IMR-90 (cell line): ENCODE measurements at regions not wholly inside any gene's neighbourhood (a gene's known extent, or its start where the extent isn't known, plus 50 kb on each side); places are given as distances from the start of the nearest gene placed in this dataset.

Experiments
- ATAC-seq: fragments of 200-7000 bp; cut with Tn5 transposase; 2 replicates; pipeline ENCODE4 v1.9.1; 2020; ENCODE audit warnings: low read depth, mild to moderate bottlenecking, moderate library complexity
- BruUV-seq: library from RNA; stranded (reverse); fragments of 400-500 nt; replicated peaks from 2 replicates; lab custom pipeline; 2021; lab: Mats Ljungman, UMichigan
- CTCF ChIA-PET: fragments of 300-600 bp; formaldehyde crosslinking; extraction: SDS; loops from one replicate; lab custom pipeline; 2021; ENCODE audit warnings: antibody characterized with exemption; lab: Yijun Ruan, JAX
- POLR2A ChIA-PET: fragments of 300-600 bp; sonication (Branson Sonifier 250); formaldehyde crosslinking; loops from one replicate; lab custom pipeline; 2022; ENCODE audit warnings: antibody characterized with exemption; ENCODE audit not compliant: unreplicated experiment; lab: Charles Lee
- DNase-seq: peaks from one replicate; pipeline ENCODE4 v3.0.0; 2013
- H2AFZ ChIP-seq: replicated peaks from 2 replicates; pipeline ENCODE3; 2013; ENCODE audit warnings: low read length, mild to moderate bottlenecking; ENCODE audit not compliant: poor library complexity
- H2AK5ac ChIP-seq: 2 replicates; pipeline ENCODE4 v1.6.1; 2013; ENCODE audit warnings: low read depth, low read length, inconsistent platforms
- H2AK9ac ChIP-seq: replicated peaks from 2 replicates; pipeline ENCODE3; 2013; ENCODE audit warnings: mild to moderate bottlenecking, low read depth, low read length, moderate library complexity; ENCODE audit not compliant: poor library complexity
- H2BK120ac ChIP-seq: 2 replicates; pipeline ENCODE4 v1.6.1; 2013; ENCODE audit warnings: low read depth, low read length, inconsistent platforms
- H2BK15ac ChIP-seq: 3 replicates; pipeline ENCODE4 v1.6.1; 2013; ENCODE audit warnings: low read depth, low read length, inconsistent platforms
- H2BK20ac ChIP-seq: 2 replicates; pipeline ENCODE4 v1.6.1; 2013; ENCODE audit warnings: low read depth, mild to moderate bottlenecking, inconsistent platforms, low read length, moderate library complexity
- H2BK5ac ChIP-seq: 2 replicates; pipeline ENCODE4 v1.6.1; 2013; ENCODE audit warnings: mild to moderate bottlenecking, low read depth, low read length, inconsistent platforms; ENCODE audit not compliant: poor library complexity, severe bottlenecking
- H3K14ac ChIP-seq: replicated peaks from 2 replicates; pipeline ENCODE4 v1.6.1; 2013; ENCODE audit warnings: low read depth, low read length, inconsistent platforms
- H3K18ac ChIP-seq: 2 replicates; pipeline ENCODE4 v1.6.1; 2013; ENCODE audit warnings: low read depth, low read length, control low read depth
- H3K23ac ChIP-seq: 2 replicates; pipeline ENCODE4 v1.6.1; 2013; ENCODE audit warnings: low read depth, low read length, inconsistent platforms
- H3K27ac ChIP-seq: 2 replicates; pipeline ENCODE4 v1.5.1; 2013; ENCODE audit warnings: mild to moderate bottlenecking, control low read depth, low read length; ENCODE audit not compliant: insufficient read depth
- H3K27me3 ChIP-seq: 2 replicates; pipeline ENCODE4 v1.6.1; 2013; ENCODE audit warnings: low read length; ENCODE audit not compliant: control insufficient read depth, insufficient read depth
- H3K36me3 ChIP-seq: 2 replicates; pipeline ENCODE4 v1.6.1; 2013; ENCODE audit warnings: low read length, mixed read lengths; ENCODE audit not compliant: control insufficient read depth, insufficient read depth
- H3K4ac ChIP-seq: 2 replicates; pipeline ENCODE4 v1.6.1; 2013; ENCODE audit warnings: low read depth, low read length, inconsistent platforms
- H3K4me1 ChIP-seq: 2 replicates; pipeline ENCODE4 v1.6.1; 2013; ENCODE audit warnings: low read length, mixed read lengths; ENCODE audit not compliant: control insufficient read depth, insufficient read depth
- H3K4me2 ChIP-seq: 2 replicates; pipeline ENCODE4 v1.6.1; 2013; ENCODE audit warnings: low read depth, mild to moderate bottlenecking, control low read depth, low read length, moderate library complexity
- H3K4me3 ChIP-seq: 2 replicates; pipeline ENCODE4 v1.5.1; 2013; ENCODE audit warnings: low read depth, mild to moderate bottlenecking, control low read depth, low read length, moderate library complexity; ENCODE audit not compliant: insufficient read depth
- H3K56ac ChIP-seq: 2 replicates; pipeline ENCODE4 v1.6.1; 2013; ENCODE audit warnings: low read length, inconsistent platforms; ENCODE audit not compliant: insufficient read depth; ENCODE audit errors: extremely low read depth
- H3K79me1 ChIP-seq, 2 experiments: 2 replicates each; pipeline ENCODE4 v1.6.1; 2013; ENCODE audit warnings: low read length in 2 of 2, inconsistent platforms in 1 of 2, low read depth in 1 of 2
- H3K9ac ChIP-seq: 2 replicates; pipeline ENCODE4 v1.6.1; 2013; ENCODE audit warnings: low read depth, low read length, control low read depth
- H3K9me1 ChIP-seq: 2 replicates; pipeline ENCODE4 v1.6.1; 2013; ENCODE audit warnings: low read length, inconsistent platforms; ENCODE audit not compliant: insufficient read depth
- H3K9me3 ChIP-seq: 2 replicates; pipeline ENCODE4 v1.6.1; 2013; ENCODE audit warnings: low read length; ENCODE audit not compliant: control insufficient read depth, insufficient read depth
- H4K20me1 ChIP-seq: 2 replicates; pipeline ENCODE4 v1.6.1; 2013; ENCODE audit warnings: low read length, inconsistent platforms; ENCODE audit not compliant: insufficient read depth
- H4K5ac ChIP-seq: 2 replicates; pipeline ENCODE4 v1.6.1; 2013; ENCODE audit warnings: mild to moderate bottlenecking, low read depth, low read length, control low read depth
- H4K8ac ChIP-seq, 2 experiments: 2 replicates each; pipeline ENCODE4 v1.6.1; 2013; ENCODE audit warnings: low read depth in 2 of 2, low read length in 2 of 2, control low read depth in 1 of 2, inconsistent platforms in 1 of 2
- H4K91ac ChIP-seq: 2 replicates; pipeline ENCODE4 v1.6.1; 2013; ENCODE audit warnings: low read depth, low read length, inconsistent platforms; ENCODE audit not compliant: insufficient read depth
- BHLHE40 ChIP-seq: fragments of 150-350 bp; IDR thresholded peaks from 2 replicates; pipeline ENCODE4 v1.6.1; 2016; ENCODE audit warnings: mild to moderate bottlenecking, low read depth, low read length
- CEBPB ChIP-seq: IDR thresholded peaks from 2 replicates; pipeline ENCODE4 v1.6.1; 2012; ENCODE audit warnings: low read depth, low read length, improper control_type of control experiment
- CHD1 ChIP-seq: IDR thresholded peaks from 2 replicates; pipeline ENCODE4 v1.6.1; 2012; ENCODE audit warnings: low read depth, low read length, improper control_type of control experiment
- ELK1 ChIP-seq: fragments of 150-350 bp; IDR thresholded peaks from 2 replicates; pipeline ENCODE4 v1.6.1; 2016; ENCODE audit warnings: low read depth, mild to moderate bottlenecking, low read length, moderate library complexity, borderline replicate concordance
- FOS ChIP-seq: fragments of 150-350 bp; IDR thresholded peaks from 2 replicates; pipeline ENCODE4 v1.6.1; 2016; ENCODE audit warnings: low read depth, low read length
- MAFK ChIP-seq: IDR thresholded peaks from 2 replicates; pipeline ENCODE4 v1.6.1; 2012; ENCODE audit warnings: low read depth, low read length, improper control_type of control experiment
- MAZ ChIP-seq: IDR thresholded peaks from 2 replicates; pipeline ENCODE4 v1.6.1; 2012; ENCODE audit warnings: low read depth, mild to moderate bottlenecking, low read length, improper control_type of control experiment, moderate library complexity, borderline replicate concordance
- MXI1 ChIP-seq: IDR thresholded peaks from 2 replicates; pipeline ENCODE4 v1.6.1; 2012; ENCODE audit warnings: low read depth, mild to moderate bottlenecking, low read length, moderate library complexity, borderline replicate concordance
- NFE2L2 ChIP-seq: fragments of 150-350 bp; IDR thresholded peaks from 2 replicates; pipeline ENCODE4 v1.6.1; 2016; ENCODE audit warnings: low read depth, mild to moderate bottlenecking, low read length
- POLR2A ChIP-seq: IDR thresholded peaks from 2 replicates; pipeline ENCODE4 v1.6.1; 2012; ENCODE audit warnings: mild to moderate bottlenecking, low read depth, low read length
- RAD21 ChIP-seq: IDR thresholded peaks from 2 replicates; pipeline ENCODE4 v1.6.1; 2012; ENCODE audit warnings: low read length, improper control_type of control experiment
- RCOR1 ChIP-seq: IDR thresholded peaks from 2 replicates; pipeline ENCODE4 v1.6.1; 2012; ENCODE audit warnings: mild to moderate bottlenecking, low read length, improper control_type of control experiment; ENCODE audit not compliant: insufficient replicate concordance
- RFX5 ChIP-seq: IDR thresholded peaks from 2 replicates; pipeline ENCODE4 v1.8.0; 2012; ENCODE audit warnings: low read depth, mild to moderate bottlenecking, low read length, moderate library complexity
- SMC3 ChIP-seq: fragments of 150-350 bp; IDR thresholded peaks from 2 replicates; pipeline ENCODE4 v1.6.1; 2016; ENCODE audit warnings: low read depth, mild to moderate bottlenecking, antibody characterized with exemption, low read length, moderate library complexity
- USF2 ChIP-seq: fragments of 150-350 bp; IDR thresholded peaks from 2 replicates; pipeline ENCODE4 v1.6.1; 2017; ENCODE audit warnings: mild to moderate bottlenecking, antibody characterized with exemption, low read length, low read depth
- WGBS, 2 experiments: methylation state at CpG; one replicate each; pipeline versions ENCODE4 v1.1.5 to v1.1.7; 2013; ENCODE audit warnings: missing lambda C conversion rate in 2 of 2; ENCODE audit not compliant: insufficient read length in 1 of 2; ENCODE audit errors: extremely low coverage in 2 of 2; 5-methylcytosine and 5-hydroxymethylcytosine counted together
- dilution Hi-C: fragments of 300-500 bp; cut with HindIII; formaldehyde crosslinking; loops from one replicate; pipeline ENCODE4 v1.14.3; 2018; ENCODE audit warnings: low sequenced_read_pairs; ENCODE audit not compliant: unreplicated experiment
- in situ Hi-C: fragments of 300-500 bp; cut with MboI; formaldehyde crosslinking; loops from 3 replicates; pipeline ENCODE4 v1.14.3; 2019; ENCODE audit warnings: low sequenced_read_pairs, inconsistent platforms, mixed read lengths
- intact Hi-C: fragments of 100-400 bp; cut with micrococcal nuclease; formaldehyde crosslinking; loops from 2 replicates; pipeline ENCODE4 v1.10.0; 2022
- TF ChIP-seq, protein P1 (sequence below): conservative IDR thresholded peaks from 2 replicates; pipeline ENCODE4 v1.5.1; 2012; ENCODE audit warnings: mild to moderate bottlenecking, low read depth, low read length, improper control_type of control experiment

DNA sequence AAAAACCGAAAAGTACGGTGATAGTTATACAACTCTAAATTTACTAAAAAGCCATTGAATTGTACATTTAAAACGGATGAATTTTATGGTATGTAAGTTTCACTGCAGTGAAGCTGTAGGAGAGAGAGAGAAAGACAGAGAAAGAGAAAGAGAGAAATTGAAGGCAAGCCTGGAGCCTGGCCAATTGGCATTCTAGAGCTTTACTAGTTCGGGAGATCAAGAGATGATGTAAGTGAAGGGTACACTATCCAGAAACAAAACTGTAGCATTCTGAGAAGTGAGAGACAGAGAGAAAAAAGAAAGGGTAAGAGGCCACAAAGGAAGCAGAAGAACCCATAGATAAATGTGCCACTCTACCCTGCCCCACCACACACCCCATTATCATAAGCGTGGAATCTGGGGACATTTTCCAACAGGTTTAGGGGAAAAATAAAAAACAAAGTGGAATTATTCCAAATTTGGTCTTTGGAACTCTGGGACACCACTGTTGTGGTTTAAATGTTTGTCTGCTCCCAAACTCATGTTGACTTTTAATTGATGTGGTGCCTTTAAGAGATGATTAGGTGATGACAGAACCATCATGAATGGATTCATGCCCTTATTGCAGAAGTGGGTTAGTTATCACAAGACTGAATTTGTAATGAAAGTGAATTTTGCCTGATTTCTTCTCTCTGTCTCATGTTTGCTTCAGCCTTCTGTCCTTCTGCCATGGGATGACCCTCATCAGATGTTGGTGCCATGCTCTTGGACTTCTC lies 123.0 kb upstream of the PLS3 start:
- H3K4ac ChIP-seq, result no peak overlapping the region
- H2AFZ ChIP-seq, result no peak overlapping the region
- WGBS, 2 experiments, result no CpG with 5 or more reads among the region's 5 CpGs
- H4K91ac ChIP-seq, result no peak overlapping the region
- H4K20me1 ChIP-seq, result no peaks in the 10 kb centered on the region
- H3K4me1 ChIP-seq, result no peaks in the 10 kb centered on the region
- BruUV-seq, result no TSS peak
- H3K4me2 ChIP-seq, result no peak overlapping the region
- DNase-seq (no peak), ATAC-seq (no peak)
- no peak overlapping the region for H3K27ac ChIP-seq
- H3K23ac ChIP-seq, result no peak overlapping the region
- H3K79me1 ChIP-seq, result no peaks in the 10 kb centered on the region
- intact Hi-C loops, result no loop called here
- no peak overlapping the region for H4K8ac ChIP-seq
- H2BK20ac ChIP-seq, result no peak overlapping the region
- H4K5ac ChIP-seq, result no peak overlapping the region
- H2AK9ac ChIP-seq, result no peak overlapping the region
- no peak overlapping the region for H3K56ac ChIP-seq
- no peak overlapping the region for H2BK5ac ChIP-seq
- no peaks in the 10 kb centered on the region for H3K9me1 ChIP-seq
- dilution Hi-C loops, result no loop called here
- in situ Hi-C loops, result no loop called here
- no peaks in the 10 kb centered on the region for H3K9me3 ChIP-seq
- H2BK15ac ChIP-seq, result no peak overlapping the region
- no peak overlapping the region for H3K18ac ChIP-seq
- H3K4me3 ChIP-seq, result no peak overlapping the region
- H3K14ac ChIP-seq, result no peak overlapping the region
- no peak overlapping the region for H3K9ac ChIP-seq
- H2BK120ac ChIP-seq, result no peak overlapping the region
- POLR2A ChIA-PET, result no interaction called here
- CTCF ChIA-PET, result no interaction called here
- TF ChIP-seq MAFK (no peak), RCOR1 (no peak), MAZ (no peak), USF2 (no peak), RFX5 (no peak), NFE2L2 (no peak), MXI1 (no peak), CEBPB (no peak), ELK1 (no peak), BHLHE40 (no peak), POLR2A (no peak), SMC3 (no peak), FOS (no peak), CHD1 (no peak), RAD21 (no peak)
- TF ChIP-seq, protein P1, sequence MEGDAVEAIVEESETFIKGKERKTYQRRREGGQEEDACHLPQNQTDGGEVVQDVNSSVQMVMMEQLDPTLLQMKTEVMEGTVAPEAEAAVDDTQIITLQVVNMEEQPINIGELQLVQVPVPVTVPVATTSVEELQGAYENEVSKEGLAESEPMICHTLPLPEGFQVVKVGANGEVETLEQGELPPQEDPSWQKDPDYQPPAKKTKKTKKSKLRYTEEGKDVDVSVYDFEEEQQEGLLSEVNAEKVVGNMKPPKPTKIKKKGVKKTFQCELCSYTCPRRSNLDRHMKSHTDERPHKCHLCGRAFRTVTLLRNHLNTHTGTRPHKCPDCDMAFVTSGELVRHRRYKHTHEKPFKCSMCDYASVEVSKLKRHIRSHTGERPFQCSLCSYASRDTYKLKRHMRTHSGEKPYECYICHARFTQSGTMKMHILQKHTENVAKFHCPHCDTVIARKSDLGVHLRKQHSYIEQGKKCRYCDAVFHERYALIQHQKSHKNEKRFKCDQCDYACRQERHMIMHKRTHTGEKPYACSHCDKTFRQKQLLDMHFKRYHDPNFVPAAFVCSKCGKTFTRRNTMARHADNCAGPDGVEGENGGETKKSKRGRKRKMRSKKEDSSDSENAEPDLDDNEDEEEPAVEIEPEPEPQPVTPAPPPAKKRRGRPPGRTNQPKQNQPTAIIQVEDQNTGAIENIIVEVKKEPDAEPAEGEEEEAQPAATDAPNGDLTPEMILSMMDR, result no peak
- H2AK5ac ChIP-seq, result no peak overlapping the region
- no peaks in the 10 kb centered on the region for H3K36me3 ChIP-seq
- no peaks in the 10 kb centered on the region; the same call in 1 of the 2 replicates for H3K27me3 ChIP-seq
